ENCODE measurements at regions not wholly inside any gene's neighbourhood (a gene's known extent, or its start where the extent isn't known, plus 50 kb on each side); places are given as distances from the start of the nearest gene placed in this dataset.
"Not testable (repeated sequence)": the region's sequence is repeated elsewhere in the genome, so short reads cannot be mapped to it uniquely, and the experiment has no call there.

GRCh38 chr6:79378957-79379356 lies 144.5 kb upstream of the HMGN3 start:
- no peaks in the 10 kb centered on the region for H3K36me3 ChIP-seq (ENCODE audit: insufficient read depth, low read length)
- no peaks in the 10 kb centered on the region for H3K9me3 ChIP-seq (ENCODE audit: low read length)
- peaks cover 5% of the 10 kb centered on the region for H3K4me1 ChIP-seq (ENCODE audit: insufficient read depth, low read length)
- no peak overlapping the region for H3K4me3 ChIP-seq (ENCODE audit: low read length)
- no peaks in the 10 kb centered on the region for H3K27me3 ChIP-seq (ENCODE audit: insufficient read depth, low read length)
- H2AFZ ChIP-seq (ENCODE audit: low read depth, low read length) = no peak overlapping the region

- no peak overlapping the region for H3K4me3 ChIP-seq (ENCODE audit: low read length)
These were observed 143.4 kb upstream of the HMGN3 start for GRCh38 chr6:79377888-79378348.

GRCh38 chr6:79377047-79377446 lies 142.6 kb upstream of the HMGN3 start:
- Histone ChIP-seq H3K27me3 (ENCODE audit: insufficient read depth, low read length) (no peaks in the 10 kb centered on the region), H3K4me3 (ENCODE audit: low read length) (no peak overlapping the region), H3K4me1 (ENCODE audit: insufficient read depth, low read length) (peaks cover 5% of the 10 kb centered on the region), H3K36me3 (ENCODE audit: insufficient read depth, low read length) (no peaks in the 10 kb centered on the region), H3K9me3 (ENCODE audit: low read length) (no peaks in the 10 kb centered on the region), H2AFZ (ENCODE audit: low read depth, low read length) (no peak overlapping the region)

More at GRCh38 chr6:79377888-79378348, 143.4 kb upstream of the HMGN3 start:
- H3K36me3 ChIP-seq (ENCODE audit: insufficient read depth, low read length) = no peaks in the 10 kb centered on the region
- H3K27me3 ChIP-seq (ENCODE audit: insufficient read depth, low read length) = no peaks in the 10 kb centered on the region
- no peaks in the 10 kb centered on the region for H3K9me3 ChIP-seq (ENCODE audit: low read length)
- H3K4me1 ChIP-seq (ENCODE audit: insufficient read depth, low read length) = peaks cover 5% of the 10 kb centered on the region
- H2AFZ ChIP-seq (ENCODE audit: low read depth, low read length) = no peak overlapping the region

GRCh38 chr6:79375635-79376337 lies 141.3 kb upstream of the HMGN3 start:
- no peaks in the 10 kb centered on the region for H3K27me3 ChIP-seq (ENCODE audit: insufficient read depth, low read length)
- no peaks in the 10 kb centered on the region for H3K36me3 ChIP-seq (ENCODE audit: insufficient read depth, low read length)
- H2AFZ ChIP-seq (ENCODE audit: low read depth, low read length) = no peak overlapping the region
- no peak overlapping the region for H3K4me3 ChIP-seq (ENCODE audit: low read length)
- no peaks in the 10 kb centered on the region for H3K9me3 ChIP-seq (ENCODE audit: low read length)
- H3K4me1 ChIP-seq (ENCODE audit: insufficient read depth, low read length) = peaks cover 5% of the 10 kb centered on the region

- no peaks in the 10 kb centered on the region for H3K9me3 ChIP-seq (ENCODE audit: low read length)
- no peaks in the 10 kb centered on the region for H3K36me3 ChIP-seq (ENCODE audit: insufficient read depth, low read length)
- no peaks in the 10 kb centered on the region for H3K27me3 ChIP-seq (ENCODE audit: insufficient read depth, low read length)
- peaks cover 5% of the 10 kb centered on the region for H3K4me1 ChIP-seq (ENCODE audit: insufficient read depth, low read length)
- H3K4me3 ChIP-seq (ENCODE audit: low read length) = no peak overlapping the region
- no peak overlapping the region for H2AFZ ChIP-seq (ENCODE audit: low read depth, low read length)
These were observed 139.8 kb upstream of the HMGN3 start for GRCh38 chr6:79374308-79374707.

GRCh38 chr6:79373880-79374279 lies 139.4 kb upstream of the HMGN3 start:
- Histone ChIP-seq H3K4me3 (ENCODE audit: low read length) (no peak overlapping the region), H3K27me3 (ENCODE audit: insufficient read depth, low read length) (no peaks in the 10 kb centered on the region), H3K9me3 (ENCODE audit: low read length) (no peaks in the 10 kb centered on the region), H3K36me3 (ENCODE audit: insufficient read depth, low read length) (no peaks in the 10 kb centered on the region), H2AFZ (ENCODE audit: low read depth, low read length) (no peak overlapping the region), H3K4me1 (ENCODE audit: insufficient read depth, low read length) (peaks cover 5% of the 10 kb centered on the region)

GRCh38 chr6:79373246-79373645 lies 138.8 kb upstream of the HMGN3 start:
- Histone ChIP-seq H3K27me3 (ENCODE audit: insufficient read depth, low read length) (no peaks in the 10 kb centered on the region), H3K9me3 (ENCODE audit: low read length) (no peaks in the 10 kb centered on the region), H3K4me3 (ENCODE audit: low read length) (no peak overlapping the region)

GRCh38 chr6:79372757-79373156 lies 138.3 kb upstream of the HMGN3 start:
- H3K4me3 ChIP-seq (ENCODE audit: low read length) = no peak overlapping the region
- H3K27me3 ChIP-seq (ENCODE audit: insufficient read depth, low read length) = no peaks in the 10 kb centered on the region
- no peak overlapping the region for H2AFZ ChIP-seq (ENCODE audit: low read depth, low read length)
- H3K9me3 ChIP-seq (ENCODE audit: low read length) = no peaks in the 10 kb centered on the region
- H3K4me1 ChIP-seq (ENCODE audit: insufficient read depth, low read length) = peaks cover 3% of the 10 kb centered on the region
- no peaks in the 10 kb centered on the region for H3K36me3 ChIP-seq (ENCODE audit: insufficient read depth, low read length)

More at GRCh38 chr6:79373246-79373645, 138.8 kb upstream of the HMGN3 start:
- H2AFZ ChIP-seq (ENCODE audit: low read depth, low read length) = no peak overlapping the region
- peaks cover 5% of the 10 kb centered on the region for H3K4me1 ChIP-seq (ENCODE audit: insufficient read depth, low read length)
- H3K36me3 ChIP-seq (ENCODE audit: insufficient read depth, low read length) = no peaks in the 10 kb centered on the region

GRCh38 chr6:79369026-79369425 lies 134.5 kb upstream of the HMGN3 start:
- H3K4me3 ChIP-seq (ENCODE audit: low read length) = no peak overlapping the region
- H3K27me3 ChIP-seq (ENCODE audit: insufficient read depth, low read length) = no peaks in the 10 kb centered on the region
- H3K4me1 ChIP-seq (ENCODE audit: insufficient read depth, low read length) = no peaks in the 10 kb centered on the region
- no peaks in the 10 kb centered on the region for H3K9me3 ChIP-seq (ENCODE audit: low read length)
- no peak overlapping the region for H2AFZ ChIP-seq (ENCODE audit: low read depth, low read length)
- H3K36me3 ChIP-seq (ENCODE audit: insufficient read depth, low read length) = no peaks in the 10 kb centered on the region

GRCh38 chr6:79363441-79363840 lies 129.0 kb upstream of the HMGN3 start:
- not testable (repeated sequence) for H3K4me3 ChIP-seq (ENCODE audit: low read length); H3K9me3 ChIP-seq (ENCODE audit: low read length); H3K27me3 ChIP-seq (ENCODE audit: insufficient read depth, low read length); H3K4me1 ChIP-seq (ENCODE audit: insufficient read depth, low read length); H2AFZ ChIP-seq (ENCODE audit: low read depth, low read length); H3K36me3 ChIP-seq (ENCODE audit: insufficient read depth, low read length)

GRCh38 chr6:79361074-79361473 lies 126.6 kb upstream of the HMGN3 start:
- H3K4me3 ChIP-seq (ENCODE audit: low read length); H3K4me1 ChIP-seq (ENCODE audit: insufficient read depth, low read length); H3K9me3 ChIP-seq (ENCODE audit: low read length); H2AFZ ChIP-seq (ENCODE audit: low read depth, low read length); H3K27me3 ChIP-seq (ENCODE audit: insufficient read depth, low read length); H3K36me3 ChIP-seq (ENCODE audit: insufficient read depth, low read length): not testable (repeated sequence)

- Histone ChIP-seq H3K4me3 (ENCODE audit: low read length) (no peak overlapping the region), H2AFZ (ENCODE audit: low read depth, low read length) (no peak overlapping the region), H3K4me1 (ENCODE audit: insufficient read depth, low read length) (no peaks in the 10 kb centered on the region), H3K27me3 (ENCODE audit: insufficient read depth, low read length) (peaks cover 4% of the 10 kb centered on the region), H3K9me3 (ENCODE audit: low read length) (no peaks in the 10 kb centered on the region), H3K36me3 (ENCODE audit: insufficient read depth, low read length) (no peaks in the 10 kb centered on the region)
These were observed 118.7 kb upstream of the HMGN3 start for GRCh38 chr6:79353226-79353625.

GRCh38 chr6:79338493-79338892 lies 104.0 kb upstream of the HMGN3 start:
- no peak overlapping the region for H3K4me3 ChIP-seq (ENCODE audit: low read length)
- H2AFZ ChIP-seq (ENCODE audit: low read depth, low read length) = no peak overlapping the region
- no peaks in the 10 kb centered on the region for H3K4me1 ChIP-seq (ENCODE audit: insufficient read depth, low read length)
- no peaks in the 10 kb centered on the region for H3K9me3 ChIP-seq (ENCODE audit: low read length)
- H3K27me3 ChIP-seq (ENCODE audit: insufficient read depth, low read length) = no peaks in the 10 kb centered on the region
- H3K36me3 ChIP-seq (ENCODE audit: insufficient read depth, low read length) = no peaks in the 10 kb centered on the region

- H3K27me3 ChIP-seq (ENCODE audit: insufficient read depth, low read length) = no peaks in the 10 kb centered on the region
- no peak overlapping the region for H2AFZ ChIP-seq (ENCODE audit: low read depth, low read length)
- no peaks in the 10 kb centered on the region for H3K4me1 ChIP-seq (ENCODE audit: insufficient read depth, low read length)
- H3K36me3 ChIP-seq (ENCODE audit: insufficient read depth, low read length) = no peaks in the 10 kb centered on the region
- no peak overlapping the region for H3K4me3 ChIP-seq (ENCODE audit: low read length)
- H3K9me3 ChIP-seq (ENCODE audit: low read length) = no peaks in the 10 kb centered on the region
These were observed 100.7 kb upstream of the HMGN3 start for GRCh38 chr6:79335133-79335674.

All from neuron (in vitro differentiated cells).